Smooth muscle cell (in vitro differentiated cells): ENCODE measurements at regions not wholly inside any gene's neighbourhood (a gene's known extent, or its start where the extent isn't known, plus 50 kb on each side); places are given as distances from the start of the nearest gene placed in this dataset.

Experiments used
- DNase-seq: peaks from one replicate; lab custom pipeline; 2025; ENCODE audit not compliant: unreplicated experiment; lab: John Stamatoyannopoulos, UW
- H2AFZ ChIP-seq: fragments of 200-600 bp; sonication (generic); 2 replicates; pipeline ENCODE4 v1.6.0; 2016; ENCODE audit warnings: antibody characterized with exemption, low read depth, mild to moderate bottlenecking
- H3F3A ChIP-seq: fragments of 200-600 bp; sonication (generic); 2 replicates; pipeline ENCODE4 v1.6.0; 2017; ENCODE audit warnings: antibody characterized with exemption, low read depth
- H3K27ac ChIP-seq: fragments of 200-600 bp; sonication (generic); 2 replicates; pipeline ENCODE4 v1.5.1; 2016; ENCODE audit warnings: low read depth, mild to moderate bottlenecking
- H3K27me3 ChIP-seq: fragments of 200-600 bp; sonication (generic); 2 replicates; pipeline ENCODE4 v1.6.1; 2016; ENCODE audit warnings: low read depth, mild to moderate bottlenecking
- H3K36me3 ChIP-seq: fragments of 200-600 bp; sonication (generic); 2 replicates; pipeline ENCODE4 v1.5.1; 2016; ENCODE audit warnings: low read depth
- H3K4me1 ChIP-seq: fragments of 200-600 bp; sonication (generic); 2 replicates; pipeline ENCODE4 v1.5.1; 2016; ENCODE audit warnings: low read depth
- H3K4me2 ChIP-seq: fragments of 200-600 bp; sonication (generic); 2 replicates; pipeline ENCODE4 v1.6.0; 2016; ENCODE audit warnings: mild to moderate bottlenecking
- H3K4me3 ChIP-seq: fragments of 200-600 bp; sonication (generic); 2 replicates; pipeline ENCODE4 v1.5.1; 2016; ENCODE audit warnings: mild to moderate bottlenecking
- H3K79me2 ChIP-seq: fragments of 200-600 bp; sonication (generic); 2 replicates; pipeline ENCODE4 v1.6.0; 2016; ENCODE audit warnings: low read depth, mild to moderate bottlenecking
- H3K9ac ChIP-seq: fragments of 200-600 bp; sonication (generic); 2 replicates; pipeline ENCODE4 v1.6.0; 2016; ENCODE audit warnings: low read depth
- H3K9me3 ChIP-seq: fragments of 200-600 bp; sonication (generic); replicated peaks from 2 replicates; pipeline ENCODE4 v1.5.1; 2016; ENCODE audit warnings: low read depth
- H4K20me1 ChIP-seq: fragments of 200-600 bp; sonication (generic); 2 replicates; pipeline ENCODE4 v1.6.0; 2016; ENCODE audit warnings: low read depth
- WGBS: methylation state at CpG from one replicate; pipeline ENCODE4 v1.1.7; 2016; ENCODE audit warnings: low lambda C conversion rate; 5-methylcytosine and 5-hydroxymethylcytosine counted together
- TF ChIP-seq, protein P1 (sequence below): fragments of 200-600 bp; sonication (generic); IDR thresholded peaks from 2 replicates; pipeline ENCODE4 v1.5.1; 2017; ENCODE audit warnings: borderline replicate concordance, mild to moderate bottlenecking, antibody characterized with exemption; ENCODE audit not compliant: insufficient read depth, poor library complexity, severe bottlenecking

DNA sequence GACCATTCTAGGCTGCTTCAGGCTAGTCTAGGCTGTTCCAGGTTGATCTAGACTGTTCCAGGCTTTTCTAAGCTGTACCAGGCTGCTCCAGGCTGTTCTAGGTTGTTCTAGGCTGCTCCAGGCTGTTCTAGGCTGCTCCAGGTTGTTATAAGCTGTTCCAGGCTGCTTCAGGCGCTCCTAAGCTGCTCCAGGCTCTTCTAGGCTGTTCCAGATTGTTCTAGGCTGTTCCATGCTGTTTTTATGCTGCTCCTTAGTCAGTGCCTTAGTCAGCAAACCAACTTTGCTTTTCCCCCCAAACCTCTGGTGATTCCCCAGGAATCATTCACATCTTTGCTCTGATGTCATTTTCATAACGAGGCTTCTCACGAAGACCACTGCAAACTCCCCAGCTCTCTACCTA, 171.4 kb upstream of the GALNT2 start:
- TF ChIP-seq, protein P1, sequence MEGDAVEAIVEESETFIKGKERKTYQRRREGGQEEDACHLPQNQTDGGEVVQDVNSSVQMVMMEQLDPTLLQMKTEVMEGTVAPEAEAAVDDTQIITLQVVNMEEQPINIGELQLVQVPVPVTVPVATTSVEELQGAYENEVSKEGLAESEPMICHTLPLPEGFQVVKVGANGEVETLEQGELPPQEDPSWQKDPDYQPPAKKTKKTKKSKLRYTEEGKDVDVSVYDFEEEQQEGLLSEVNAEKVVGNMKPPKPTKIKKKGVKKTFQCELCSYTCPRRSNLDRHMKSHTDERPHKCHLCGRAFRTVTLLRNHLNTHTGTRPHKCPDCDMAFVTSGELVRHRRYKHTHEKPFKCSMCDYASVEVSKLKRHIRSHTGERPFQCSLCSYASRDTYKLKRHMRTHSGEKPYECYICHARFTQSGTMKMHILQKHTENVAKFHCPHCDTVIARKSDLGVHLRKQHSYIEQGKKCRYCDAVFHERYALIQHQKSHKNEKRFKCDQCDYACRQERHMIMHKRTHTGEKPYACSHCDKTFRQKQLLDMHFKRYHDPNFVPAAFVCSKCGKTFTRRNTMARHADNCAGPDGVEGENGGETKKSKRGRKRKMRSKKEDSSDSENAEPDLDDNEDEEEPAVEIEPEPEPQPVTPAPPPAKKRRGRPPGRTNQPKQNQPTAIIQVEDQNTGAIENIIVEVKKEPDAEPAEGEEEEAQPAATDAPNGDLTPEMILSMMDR = no peak
- Histone ChIP-seq H3F3A (no peaks in the 10 kb centered on the region), H3K79me2 (no peaks in the 10 kb centered on the region), H3K27me3 (peaks cover 4% of the 10 kb centered on the region), H3K4me3 (no peak overlapping the region), H3K4me1 (no peaks in the 10 kb centered on the region), H4K20me1 (no peaks in the 10 kb centered on the region), H2AFZ (no peak overlapping the region), H3K27ac (no peak overlapping the region), H3K9ac (no peak overlapping the region), H3K9me3 (no peaks in the 10 kb centered on the region), H3K4me2 (no peak overlapping the region), H3K36me3 (no peaks in the 10 kb centered on the region)
- WGBS = 85% methylated on average over 3 of the region's 3 CpGs
- no peak for DNase-seq

DNA sequence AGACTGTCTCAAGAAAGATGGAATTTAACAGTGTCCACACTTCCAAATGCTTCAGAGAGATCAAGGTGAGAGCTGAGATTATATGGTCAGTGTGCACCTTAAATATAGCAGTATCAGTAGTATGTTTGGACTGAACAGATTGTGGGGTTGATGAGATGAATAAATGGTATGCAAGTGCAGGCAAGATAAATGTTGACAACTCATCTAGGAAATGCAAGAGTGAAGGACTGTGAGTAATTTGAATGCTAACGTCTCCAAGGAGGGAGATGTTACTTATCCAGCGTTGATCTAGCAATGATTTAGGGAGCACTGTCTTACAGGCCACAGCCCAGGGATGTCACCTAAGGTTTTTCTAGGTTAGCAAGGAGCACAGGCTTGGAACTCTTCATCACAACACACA, 170.7 kb upstream of the GALNT2 start:
- Histone ChIP-seq H4K20me1 (no peaks in the 10 kb centered on the region), H3F3A (no peaks in the 10 kb centered on the region), H3K9me3 (no peaks in the 10 kb centered on the region), H3K4me2 (no peak overlapping the region), H3K4me1 (no peaks in the 10 kb centered on the region), H3K27me3 (peaks cover 4% of the 10 kb centered on the region), H3K9ac (no peak overlapping the region), H2AFZ (no peak overlapping the region), H3K27ac (no peak overlapping the region), H3K4me3 (no peak overlapping the region), H3K79me2 (no peaks in the 10 kb centered on the region), H3K36me3 (no peaks in the 10 kb centered on the region)
- TF ChIP-seq, protein P1 = no peak
- 82% methylated on average over 2 of the region's 2 CpGs for WGBS
- DNase-seq = no peak

DNA sequence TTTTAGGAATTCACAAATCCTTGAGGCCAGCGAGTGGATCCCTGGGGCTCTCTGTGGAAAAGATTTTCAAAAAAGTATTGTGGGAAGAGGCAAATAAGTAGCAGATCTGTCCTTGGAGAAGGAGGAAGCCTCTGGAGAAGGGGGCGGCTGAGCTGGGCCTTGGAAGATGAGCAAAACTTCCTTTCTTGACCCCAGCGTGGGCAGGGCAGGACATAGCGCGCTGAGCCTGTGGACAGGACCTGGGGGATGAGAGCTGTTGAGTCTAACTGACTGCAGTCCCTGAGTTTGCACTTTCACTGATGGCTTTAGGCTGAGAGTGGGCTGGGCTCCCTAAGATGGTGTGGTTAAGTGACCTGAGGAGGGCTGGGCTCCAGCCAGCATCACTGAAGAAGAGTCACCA, 170.2 kb upstream of the GALNT2 start:
- no peak overlapping the region for H3K9ac ChIP-seq
- TF ChIP-seq, protein P1 = no peak

DNA sequence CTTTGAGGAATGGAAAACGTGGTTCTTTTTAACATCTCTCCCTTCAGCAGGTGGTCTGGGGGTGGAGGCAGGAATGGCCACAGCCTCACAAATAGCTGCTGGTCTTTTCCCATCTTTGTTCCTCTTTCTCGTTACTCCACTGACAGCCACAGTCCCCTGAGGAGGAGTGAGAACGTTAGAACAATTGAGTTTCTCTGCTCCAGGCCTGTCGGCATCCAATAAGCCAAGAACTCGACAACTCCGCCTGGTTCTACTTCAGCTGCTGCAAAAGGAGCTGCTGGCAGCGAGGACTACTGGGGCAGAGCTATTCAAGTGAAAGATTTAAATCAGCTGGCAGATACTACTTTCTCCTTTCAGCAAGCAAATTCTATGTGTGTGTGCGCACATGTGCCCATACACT, 169.5 kb upstream of the GALNT2 start:
- no peaks in the 10 kb centered on the region for H4K20me1 ChIP-seq
- H3K4me3 ChIP-seq = no peak overlapping the region
- H3F3A ChIP-seq = no peaks in the 10 kb centered on the region
- 81% methylated on average over 8 of the region's 8 CpGs for WGBS
- TF ChIP-seq, protein P1 = no peak
- DNase-seq = no peak
- H3K9ac ChIP-seq = no peak overlapping the region
- no peaks in the 10 kb centered on the region for H3K79me2 ChIP-seq
- H3K4me2 ChIP-seq = no peak overlapping the region
- no peak overlapping the region for H2AFZ ChIP-seq
- H3K36me3 ChIP-seq = no peaks in the 10 kb centered on the region
- no peaks in the 10 kb centered on the region for H3K9me3 ChIP-seq
- peaks cover 4% of the 10 kb centered on the region for H3K27me3 ChIP-seq
- no peak overlapping the region for H3K27ac ChIP-seq
- no peaks in the 10 kb centered on the region for H3K4me1 ChIP-seq

More for the DNA sequence above, 170.2 kb upstream of the GALNT2 start:
- no peak overlapping the region for H3K27ac ChIP-seq
- H3K36me3 ChIP-seq = no peaks in the 10 kb centered on the region
- no peaks in the 10 kb centered on the region for H3K79me2 ChIP-seq
- no peak overlapping the region for H2AFZ ChIP-seq
- no peak overlapping the region for H3K4me3 ChIP-seq
- H4K20me1 ChIP-seq = no peaks in the 10 kb centered on the region
- no peaks in the 10 kb centered on the region for H3K9me3 ChIP-seq
- no peaks in the 10 kb centered on the region for H3K4me1 ChIP-seq
- peaks cover 4% of the 10 kb centered on the region for H3K27me3 ChIP-seq
- H3K4me2 ChIP-seq = no peak overlapping the region
- 85% methylated on average over 5 of the region's 5 CpGs for WGBS
- no peak for DNase-seq
- H3F3A ChIP-seq = no peaks in the 10 kb centered on the region
